NB4 (cell line): ENCODE measurements at regions not wholly inside any gene's neighbourhood (a gene's known extent, or its start where the extent isn't known, plus 50 kb on each side); places are given as distances from the start of the nearest gene placed in this dataset.

Source experiments
- MAX ChIP-seq: IDR thresholded peaks from 2 replicates; pipeline ENCODE4 v1.6.1; 2011; ENCODE audit warnings: low read depth, low read length
- POLR2A ChIP-seq: IDR thresholded peaks from 2 replicates; pipeline ENCODE4 v1.6.1; 2011; ENCODE audit warnings: mild to moderate bottlenecking; ENCODE audit not compliant: insufficient read length; ENCODE audit errors: extremely low read depth
- TF ChIP-seq, protein P1 (sequence below): IDR thresholded peaks from one replicate; pipeline ENCODE4 v1.5.1; 2012; ENCODE audit warnings: low read depth, low read length

GRCh38 chr12:92463171-92463570, 239.6 kb upstream of the PLEKHG7 start:
- TF ChIP-seq, protein P1, sequence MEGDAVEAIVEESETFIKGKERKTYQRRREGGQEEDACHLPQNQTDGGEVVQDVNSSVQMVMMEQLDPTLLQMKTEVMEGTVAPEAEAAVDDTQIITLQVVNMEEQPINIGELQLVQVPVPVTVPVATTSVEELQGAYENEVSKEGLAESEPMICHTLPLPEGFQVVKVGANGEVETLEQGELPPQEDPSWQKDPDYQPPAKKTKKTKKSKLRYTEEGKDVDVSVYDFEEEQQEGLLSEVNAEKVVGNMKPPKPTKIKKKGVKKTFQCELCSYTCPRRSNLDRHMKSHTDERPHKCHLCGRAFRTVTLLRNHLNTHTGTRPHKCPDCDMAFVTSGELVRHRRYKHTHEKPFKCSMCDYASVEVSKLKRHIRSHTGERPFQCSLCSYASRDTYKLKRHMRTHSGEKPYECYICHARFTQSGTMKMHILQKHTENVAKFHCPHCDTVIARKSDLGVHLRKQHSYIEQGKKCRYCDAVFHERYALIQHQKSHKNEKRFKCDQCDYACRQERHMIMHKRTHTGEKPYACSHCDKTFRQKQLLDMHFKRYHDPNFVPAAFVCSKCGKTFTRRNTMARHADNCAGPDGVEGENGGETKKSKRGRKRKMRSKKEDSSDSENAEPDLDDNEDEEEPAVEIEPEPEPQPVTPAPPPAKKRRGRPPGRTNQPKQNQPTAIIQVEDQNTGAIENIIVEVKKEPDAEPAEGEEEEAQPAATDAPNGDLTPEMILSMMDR = no peak
- TF ChIP-seq POLR2A (no peak), MAX (no peak)
